GM23338 (cell line): ENCODE measurements at regions not wholly inside any gene's neighbourhood (a gene's known extent, or its start where the extent isn't known, plus 50 kb on each side); places are given as distances from the start of the nearest gene placed in this dataset.

Experiments
- ATAC-seq: fragments of 200-7000 bp; cut with Tn5 transposase; 3 replicates; pipeline ENCODE4 v1.9.1; 2020
- DNase-seq: peaks from one replicate; pipeline ENCODE4 v3.0.0-alpha.2; 2015; ENCODE audit warnings: low spot score
- H2AFZ ChIP-seq: fragments of 200-600 bp; sonication (generic); 2 replicates; pipeline ENCODE4 v1.8.0; 2016; ENCODE audit warnings: antibody characterized with exemption, mild to moderate bottlenecking, moderate library complexity
- H3F3A ChIP-seq: fragments of 200-600 bp; sonication (generic); replicated peaks from 2 replicates; pipeline ENCODE4 v1.8.0; 2017; ENCODE audit warnings: antibody characterized with exemption, mixed run types, low read depth
- H3K27ac ChIP-seq: fragments of 200-600 bp; sonication (generic); 2 replicates; pipeline ENCODE4 v1.6.1; 2016; ENCODE audit warnings: low read depth
- H3K27me3 ChIP-seq: fragments of 200-600 bp; sonication (generic); 2 replicates; pipeline ENCODE4 v1.8.0; 2016; ENCODE audit warnings: mild to moderate bottlenecking, mixed run types, moderate library complexity; ENCODE audit not compliant: insufficient read depth
- H3K36me3 ChIP-seq: fragments of 200-600 bp; sonication (generic); 2 replicates; pipeline ENCODE4 v1.8.0; 2016; ENCODE audit warnings: mild to moderate bottlenecking; ENCODE audit not compliant: insufficient read depth
- H3K4me1 ChIP-seq: fragments of 200-600 bp; sonication (generic); 2 replicates; pipeline ENCODE4 v1.8.0; 2016; ENCODE audit warnings: mild to moderate bottlenecking, moderate library complexity; ENCODE audit not compliant: insufficient read depth
- H3K4me2 ChIP-seq: fragments of 200-600 bp; sonication (generic); 2 replicates; pipeline ENCODE4 v1.7.1; 2017; ENCODE audit warnings: mixed run types
- H3K4me3 ChIP-seq: fragments of 200-600 bp; sonication (generic); 2 replicates; pipeline ENCODE4 v1.6.1; 2016; ENCODE audit warnings: mixed run types
- H3K79me2 ChIP-seq: fragments of 200-600 bp; sonication (generic); replicated peaks from 2 replicates; pipeline ENCODE4 v1.8.0; 2017; ENCODE audit warnings: mild to moderate bottlenecking; ENCODE audit not compliant: insufficient read depth
- H3K9me2 ChIP-seq: fragments of 200-600 bp; sonication (generic); 2 replicates; pipeline ENCODE4 v1.8.0; 2017; ENCODE audit not compliant: insufficient read depth
- H4K20me1 ChIP-seq: fragments of 200-600 bp; sonication (generic); replicated peaks from 2 replicates; pipeline ENCODE4 v1.8.0; 2017; ENCODE audit warnings: mild to moderate bottlenecking; ENCODE audit not compliant: insufficient read depth
- H3K27ac Mint-ChIP-seq: 2 replicates; pipeline ENCODE4 v1.8.0; 2020; ENCODE audit warnings: inconsistent platforms, mild to moderate bottlenecking, moderate library complexity, mixed read lengths
- H3K27me3 Mint-ChIP-seq: 3 replicates; pipeline ENCODE4 v1.8.0; 2022; ENCODE audit warnings: low read depth, mild to moderate bottlenecking, moderate library complexity, mixed read lengths, inconsistent platforms; ENCODE audit not compliant: insufficient read depth, poor library complexity
- H3K36me3 Mint-ChIP-seq: 3 replicates; pipeline ENCODE4 v1.8.0; 2021; ENCODE audit warnings: low read depth, mild to moderate bottlenecking, inconsistent platforms, moderate library complexity, mixed read lengths
- H3K4me1 Mint-ChIP-seq: 3 replicates; pipeline ENCODE4 v1.8.0; 2020; ENCODE audit warnings: mild to moderate bottlenecking, inconsistent platforms, mixed read lengths
- H3K4me3 Mint-ChIP-seq: 3 replicates; pipeline ENCODE4 v1.8.0; 2021; ENCODE audit warnings: moderate library complexity, mild to moderate bottlenecking, inconsistent platforms, mixed read lengths
- H3K9me3 Mint-ChIP-seq: 3 replicates; pipeline ENCODE4 v1.8.0; 2020; ENCODE audit warnings: moderate library complexity, mild to moderate bottlenecking, inconsistent platforms, mixed read lengths
- EZH2 ChIP-seq: fragments of 200-600 bp; sonication (generic); IDR thresholded peaks from one replicate; pipeline ENCODE4 v1.8.0; 2017; ENCODE audit warnings: antibody characterized with exemption, mild to moderate bottlenecking, low read depth; ENCODE audit not compliant: unreplicated experiment
- EZH2phosphoT487 ChIP-seq: fragments of 200-600 bp; sonication (generic); IDR thresholded peaks from one replicate; pipeline ENCODE4 v1.8.1; 2018; ENCODE audit warnings: antibody characterized with exemption; ENCODE audit not compliant: unreplicated experiment
- STAT1 ChIP-seq: IDR thresholded peaks from one replicate; pipeline ENCODE4 v1.6.1; 2016; ENCODE audit warnings: antibody characterized with exemption; ENCODE audit not compliant: unreplicated experiment
- ZNF114 ChIP-seq: fragments of 250-450 bp; sonication (Bioruptor Pico); IDR thresholded peaks from 2 replicates; pipeline ENCODE4 v1.5.0; 2020; ENCODE audit warnings: mild to moderate bottlenecking, moderate library complexity
- ZNF462 ChIP-seq: fragments of 250-450 bp; sonication (Bioruptor Pico); IDR thresholded peaks from 2 replicates; pipeline ENCODE4 v1.5.0; 2020; ENCODE audit warnings: mild to moderate bottlenecking, moderate library complexity

- Histone ChIP-seq H3F3A (no peaks in the 10 kb centered on the region), H3K4me3 (no peak overlapping the region), H3K4me2 (no peak overlapping the region), H2AFZ (no peak overlapping the region), H3K9me2 (peaks cover 7% of the 10 kb centered on the region; the same call in 1 of the 2 replicates), H4K20me1 (no peaks in the 10 kb centered on the region), H3K36me3 (no peaks in the 10 kb centered on the region), H3K27ac (no peak overlapping the region), H3K4me1 (no peaks in the 10 kb centered on the region), H3K79me2 (no peaks in the 10 kb centered on the region), H3K27me3 (no peaks in the 10 kb centered on the region)
- Mint-ChIP-seq H3K4me1 (no peaks in the 10 kb centered on the region), H3K4me3 (no peak overlapping the region), H3K27me3 (peaks cover 2% of the 10 kb centered on the region), H3K9me3 (no peaks in the 10 kb centered on the region), H3K36me3 (no peaks in the 10 kb centered on the region), H3K27ac (no peak overlapping the region)
- no peak for ATAC-seq
- TF ChIP-seq EZH2 = no peak
- TF ChIP-seq ZNF462 (CRISPR knock-in tag) = no peak
- TF ChIP-seq STAT1 = no peak
- no peak for TF ChIP-seq EZH2phosphoT487
- DNase-seq = no peak
These were observed 278.6 kb downstream of the SIPA1L2 start for GRCh38 chr1:232351335-232351734.

GRCh38 chr1:232346844-232347243 lies 283.1 kb downstream of the SIPA1L2 start:
- Mint-ChIP-seq H3K4me3 (no peak overlapping the region), H3K4me1 (no peaks in the 10 kb centered on the region), H3K27me3 (no peaks in the 10 kb centered on the region), H3K27ac (no peak overlapping the region), H3K36me3 (peaks cover 2% of the 10 kb centered on the region; the same call in 1 of the 3 replicates), H3K9me3 (peaks cover 17% of the 10 kb centered on the region)
- no peak for DNase-seq
- Histone ChIP-seq H3K27me3 (no peaks in the 10 kb centered on the region), H3K27ac (no peak overlapping the region), H3K36me3 (no peaks in the 10 kb centered on the region), H3K79me2 (no peaks in the 10 kb centered on the region), H3K9me2 (peaks cover 4% of the 10 kb centered on the region; the same call in 1 of the 2 replicates), H3K4me2 (no peak overlapping the region), H3K4me1 (no peaks in the 10 kb centered on the region), H3K4me3 (no peak overlapping the region), H4K20me1 (no peaks in the 10 kb centered on the region), H3F3A (no peaks in the 10 kb centered on the region), H2AFZ (no peak overlapping the region)
- ATAC-seq = no peak
- TF ChIP-seq ZNF114 (CRISPR knock-in tag) (no peak), STAT1 (no peak), ZNF462 (CRISPR knock-in tag) (no peak)
